ENCODE measurements at regions not wholly inside any gene's neighbourhood (a gene's known extent, or its start where the extent isn't known, plus 50 kb on each side); places are given as distances from the start of the nearest gene placed in this dataset.

GRCh38 chr16:59060207-59060606 lies 326.1 kb upstream of the GOT2 start (continued):
- TF ChIP-seq MGA (IDR thresholded peaks at IDR 0.05) (no peak), CTBP1 (IDR thresholded peaks at IDR 0.05; ENCODE audit: borderline replicate concordance) (no peak), FOXP1 (CRISPR knock-in tag; IDR thresholded peaks at IDR 0.05) (no peak), EP300 (IDR thresholded peaks at IDR 0.05; ENCODE audit: low read length) (no peak), FOXJ3 (CRISPR knock-in tag; IDR thresholded peaks at IDR 0.05) (no peak), REST (IDR thresholded peaks at IDR 0.05; ENCODE audit: borderline replicate concordance) (no peak), REST (CRISPR knock-in tag; IDR thresholded peaks at IDR 0.05; ENCODE audit: low read depth) (no peak), MBD2 (IDR thresholded peaks at IDR 0.05; ENCODE audit: borderline replicate concordance, low read depth) (no peak), NCOR1 (IDR thresholded peaks at IDR 0.05) (no peak), NFIC (IDR thresholded peaks at IDR 0.05) (no peak), ZNF695 (CRISPR knock-in tag; IDR thresholded peaks at IDR 0.05) (no peak), BMI1 (IDR thresholded peaks at IDR 0.05; ENCODE audit: low read length) (no peak)
